Tibial artery (tissue), 4 donors: ENCODE measurements at regions not wholly inside any gene's neighbourhood (a gene's known extent, or its start where the extent isn't known, plus 50 kb on each side); places are given as distances from the start of the nearest gene placed in this dataset.

Experiments
- DNase-seq, 2 donors: peaks; one replicate each; pipeline ENCODE4 v3.0.0-alpha.2; 2019
- H3K27ac ChIP-seq, 2 donors: fragments of 200-600 bp; sonication (generic) in 1 of 2; 1 replicate in 1 of 2; 2 replicates in 1 of 2; pipeline ENCODE4 v1.5.1; 2018 to 2019; ENCODE audit warnings: mild to moderate bottlenecking in 1 of 2
- H3K27me3 ChIP-seq, 2 donors: fragments of 200-600 bp; sonication (generic) in 1 of 2; one replicate each; pipeline versions ENCODE4 v1.5.1 to v1.6.0; 2016 to 2019
- H3K36me3 ChIP-seq, 3 donors: fragments of 200-600 bp; sonication (generic) in 2 of 3; one replicate each; pipeline ENCODE4 v1.5.1; 2016 to 2019; ENCODE audit warnings: mild to moderate bottlenecking in 2 of 3
- H3K4me1 ChIP-seq, 4 donors: fragments of 200-600 bp; sonication (generic) in 2 of 4; 1 replicate in 3 of 4; 2 replicates in 1 of 4; pipeline ENCODE4 v1.5.1; 2016 to 2019
- H3K4me3 ChIP-seq, 2 donors: fragments of 200-600 bp; sonication (generic) in 1 of 2; 1 replicate in 1 of 2; 2 replicates in 1 of 2; pipeline ENCODE4 v1.5.1; 2018 to 2019; ENCODE audit warnings: mild to moderate bottlenecking in 2 of 2
- H3K9me3 ChIP-seq, 3 donors: fragments of 200-600 bp; sonication (generic) in 1 of 3; one replicate each; pipeline ENCODE4 v1.5.1; 2016 to 2019
- intact Hi-C: fragments of 100-400 bp; cut with DNase I; formaldehyde crosslinking; loops from one replicate; pipeline ENCODE4 v1.15.0; 2023; ENCODE audit warnings: low total_unique reads
- TF ChIP-seq, protein P1 (sequence below), 2 experiments: fragments of 200-600 bp in 1 of 2; fragments of 450-650 bp in 1 of 2; IDR thresholded peaks; one replicate each; pipeline ENCODE4 v1.5.1; 2017 to 2019; ENCODE audit warnings: antibody characterized with exemption in 2 of 2, mild to moderate bottlenecking in 1 of 2, moderate library complexity in 1 of 2

DNA sequence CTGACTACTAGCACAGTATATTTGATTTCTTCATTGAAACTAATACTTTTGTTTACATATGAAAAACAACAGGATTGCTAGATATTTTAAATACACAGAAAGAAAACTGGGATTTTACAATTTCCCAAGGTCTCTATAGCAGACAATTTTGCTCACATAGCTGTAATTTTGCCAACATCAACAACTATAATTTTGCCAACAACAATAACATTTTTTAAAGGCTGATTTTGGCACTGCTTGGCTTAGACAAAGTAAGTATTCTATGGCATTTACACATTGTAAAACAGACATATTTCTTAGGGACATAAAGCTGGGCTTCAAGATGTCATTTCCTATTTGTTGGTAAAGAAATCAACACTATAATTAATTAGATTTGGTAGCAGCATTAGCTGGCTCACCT is 922.1 kb downstream of the RAB28 start:
- Histone ChIP-seq H3K4me3 (no peak overlapping the region), H3K4me1 (peaks cover 0 to 9% (median 0%) of the 10 kb centered on the region in 4 donors), H3K27ac (no peak overlapping the region), H3K36me3 (no peaks in the 10 kb centered on the region), H3K27me3 (no peaks in the 10 kb centered on the region), H3K9me3 (no peaks in the 10 kb centered on the region)
- TF ChIP-seq, protein P1, sequence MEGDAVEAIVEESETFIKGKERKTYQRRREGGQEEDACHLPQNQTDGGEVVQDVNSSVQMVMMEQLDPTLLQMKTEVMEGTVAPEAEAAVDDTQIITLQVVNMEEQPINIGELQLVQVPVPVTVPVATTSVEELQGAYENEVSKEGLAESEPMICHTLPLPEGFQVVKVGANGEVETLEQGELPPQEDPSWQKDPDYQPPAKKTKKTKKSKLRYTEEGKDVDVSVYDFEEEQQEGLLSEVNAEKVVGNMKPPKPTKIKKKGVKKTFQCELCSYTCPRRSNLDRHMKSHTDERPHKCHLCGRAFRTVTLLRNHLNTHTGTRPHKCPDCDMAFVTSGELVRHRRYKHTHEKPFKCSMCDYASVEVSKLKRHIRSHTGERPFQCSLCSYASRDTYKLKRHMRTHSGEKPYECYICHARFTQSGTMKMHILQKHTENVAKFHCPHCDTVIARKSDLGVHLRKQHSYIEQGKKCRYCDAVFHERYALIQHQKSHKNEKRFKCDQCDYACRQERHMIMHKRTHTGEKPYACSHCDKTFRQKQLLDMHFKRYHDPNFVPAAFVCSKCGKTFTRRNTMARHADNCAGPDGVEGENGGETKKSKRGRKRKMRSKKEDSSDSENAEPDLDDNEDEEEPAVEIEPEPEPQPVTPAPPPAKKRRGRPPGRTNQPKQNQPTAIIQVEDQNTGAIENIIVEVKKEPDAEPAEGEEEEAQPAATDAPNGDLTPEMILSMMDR (IDR thresholded peaks at IDR 0.05), result no peak
- DNase-seq, result no peak
- intact Hi-C loops, result no loop called here

DNA sequence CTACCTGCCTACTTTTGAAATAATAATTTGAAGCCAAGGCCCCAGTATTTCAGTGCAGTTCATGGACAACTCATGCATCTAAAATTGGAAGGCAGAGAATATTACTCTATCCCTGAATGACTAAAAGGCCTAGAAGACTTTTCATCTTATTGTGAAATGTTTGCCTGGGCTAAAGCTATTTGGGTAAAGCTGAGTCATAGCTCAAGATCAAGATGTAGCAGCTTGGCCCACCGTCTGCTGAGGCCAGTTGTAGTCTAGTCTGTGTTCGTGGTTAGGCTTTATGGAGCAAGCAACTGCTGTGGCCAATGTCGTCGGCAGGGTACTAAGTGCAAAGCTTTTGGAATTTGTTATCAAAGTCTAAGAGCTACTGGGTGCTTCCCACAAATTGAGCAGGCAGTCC is 929.1 kb downstream of the RAB28 start:
- H3K36me3 ChIP-seq, result no peaks in the 10 kb centered on the region
- H3K27ac ChIP-seq, result no peak overlapping the region
- no peak overlapping the region for H3K4me3 ChIP-seq
- TF ChIP-seq, protein P1 (IDR thresholded peaks at IDR 0.05), result no peak
- intact Hi-C loops, result no loop called here
- no peaks in the 10 kb centered on the region for H3K4me1 ChIP-seq
- no peaks in the 10 kb centered on the region for H3K27me3 ChIP-seq
- DNase-seq, result no peak
- H3K9me3 ChIP-seq, result no peaks in the 10 kb centered on the region

DNA sequence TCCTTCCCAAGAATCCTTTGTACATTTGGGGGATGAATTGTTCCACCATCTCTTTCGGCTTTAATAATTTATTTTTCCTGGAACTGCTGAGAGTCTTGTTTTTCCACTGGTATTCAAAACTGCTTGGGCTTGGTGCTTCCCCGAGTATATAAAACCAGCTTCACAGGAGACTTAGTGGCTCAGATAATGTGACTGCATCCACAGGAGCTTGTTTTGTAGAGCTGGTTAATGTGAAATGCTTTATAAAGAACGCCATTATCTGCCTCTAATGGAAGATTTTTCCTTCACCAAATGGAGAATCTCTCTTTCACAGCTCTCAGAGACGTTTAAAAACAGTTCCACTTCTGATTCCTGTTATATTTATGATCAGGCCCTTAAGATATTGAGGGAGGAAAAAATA is 935.5 kb downstream of the RAB28 start:
- TF ChIP-seq, protein P1 (IDR thresholded peaks at IDR 0.05), result no peak
- Histone ChIP-seq H3K9me3 (no peaks in the 10 kb centered on the region), H3K36me3 (no peaks in the 10 kb centered on the region), H3K4me3 (no peak overlapping the region), H3K27ac (no peak overlapping the region), H3K4me1 (no peaks in the 10 kb centered on the region), H3K27me3 (no peaks in the 10 kb centered on the region)
- DNase-seq, result no peak
- intact Hi-C loops, result no loop called here

DNA sequence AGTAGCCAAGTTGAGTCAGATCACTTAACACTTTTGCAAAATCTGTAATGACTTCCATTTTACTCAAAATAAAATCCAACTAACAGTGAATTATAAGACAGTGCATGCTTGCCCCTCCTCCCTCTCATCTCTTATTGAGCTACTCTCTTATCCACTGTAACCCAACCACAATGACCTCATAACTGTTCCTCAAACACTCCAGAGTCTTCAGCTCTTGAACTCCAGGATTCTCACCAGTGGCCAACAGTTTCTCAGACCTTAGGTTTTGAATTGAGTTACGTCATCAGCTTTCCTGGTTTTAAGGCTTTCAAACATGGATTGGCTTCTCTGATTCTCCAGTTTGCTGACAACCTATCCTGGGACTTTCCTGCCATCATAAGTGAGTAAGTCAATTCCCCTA is 938.3 kb downstream of the RAB28 start:
- TF ChIP-seq, protein P1 (IDR thresholded peaks at IDR 0.05), result no peak
- H3K36me3 ChIP-seq, result no peaks in the 10 kb centered on the region
- no peaks in the 10 kb centered on the region for H3K9me3 ChIP-seq
- intact Hi-C loops, result no loop called here
- H3K27me3 ChIP-seq, result no peaks in the 10 kb centered on the region
- no peak overlapping the region for H3K4me3 ChIP-seq
- no peak overlapping the region for H3K27ac ChIP-seq
- H3K4me1 ChIP-seq, result no peaks in the 10 kb centered on the region
- DNase-seq, result no peak

DNA sequence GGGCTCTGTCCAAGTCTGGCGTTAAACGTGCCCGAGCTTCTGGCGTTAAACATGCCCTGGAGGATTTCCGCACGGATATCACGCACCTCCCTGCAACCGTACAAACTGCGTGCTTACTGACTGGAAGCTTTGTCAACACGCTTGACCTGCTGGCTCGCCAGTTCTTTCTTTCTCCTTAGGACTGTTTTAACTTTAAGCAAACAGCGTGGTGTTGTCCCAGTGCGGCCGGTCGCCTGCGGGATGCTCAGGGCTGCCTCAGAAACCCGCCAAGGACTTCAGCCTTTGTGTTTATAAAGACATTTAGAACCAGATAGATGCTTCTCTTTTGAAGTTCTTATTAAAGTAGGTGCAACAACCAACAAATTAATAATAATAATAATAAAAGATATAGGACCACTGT is 946.0 kb downstream of the RAB28 start:
- Histone ChIP-seq H3K27me3 (no peaks in the 10 kb centered on the region), H3K4me3 (no peak overlapping the region), H3K27ac (no peak overlapping the region), H3K4me1 (no peaks in the 10 kb centered on the region), H3K9me3 (no peaks in the 10 kb centered on the region), H3K36me3 (no peaks in the 10 kb centered on the region)
- TF ChIP-seq, protein P1 (IDR thresholded peaks at IDR 0.05), result no peak
- no peak for DNase-seq
- intact Hi-C loops, result no loop called here

DNA sequence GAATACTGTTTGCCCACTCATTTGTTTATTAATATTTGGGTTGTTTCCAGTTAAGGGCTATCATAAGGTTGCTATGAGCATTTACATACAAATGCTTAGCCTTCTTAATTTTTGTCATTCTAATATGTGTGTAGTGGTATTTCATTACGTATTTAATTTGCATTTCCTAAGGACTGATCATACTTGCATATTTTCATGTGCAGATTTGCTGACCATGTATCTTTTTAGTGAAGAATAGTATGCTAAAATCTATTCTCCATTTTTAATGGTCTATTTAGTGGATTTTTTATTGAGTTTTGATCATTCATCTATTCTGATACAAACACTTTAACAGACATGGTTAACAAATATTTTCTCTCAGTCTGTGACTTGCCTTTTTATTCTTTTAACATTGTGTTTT is 949.5 kb downstream of the RAB28 start:
- no peaks in the 10 kb centered on the region for H3K27me3 ChIP-seq
- no peaks in the 10 kb centered on the region for H3K9me3 ChIP-seq
- TF ChIP-seq, protein P1 (IDR thresholded peaks at IDR 0.05), result no peak
- no peaks in the 10 kb centered on the region for H3K36me3 ChIP-seq
- no peak overlapping the region for H3K4me3 ChIP-seq
- no peaks in the 10 kb centered on the region for H3K4me1 ChIP-seq
- no peak overlapping the region for H3K27ac ChIP-seq
- intact Hi-C loops, result no loop called here
- no peak for DNase-seq
